Astrocyte of the spinal cord (primary cell): ENCODE measurements at regions not wholly inside any gene's neighbourhood (a gene's known extent, or its start where the extent isn't known, plus 50 kb on each side); places are given as distances from the start of the nearest gene placed in this dataset.
A peak's percentile ranks its signal among the peaks of the same experiment; 100 is the strongest.

ENCODE experiments used
- DNase-seq: peaks from one replicate; pipeline ENCODE4 v3.0.0; 2011; ENCODE audit warnings: low read depth, low spot score
- H3K4me3 ChIP-seq: 2 replicates; pipeline ENCODE4 v1.5.1; 2011; ENCODE audit warnings: low read depth, mild to moderate bottlenecking, low read length, moderate library complexity
- CTCF ChIP-seq: IDR thresholded peaks from 2 replicates; pipeline ENCODE4 v1.5.1; 2012; ENCODE audit warnings: low read depth, mild to moderate bottlenecking, low read length, inconsistent platforms
- in situ Hi-C: cut with HindIII; loops from 2 replicates; pipeline ENCODE4 v1.10.0; 2017; ENCODE audit warnings: low sequenced_read_pairs

- H3K4me3 ChIP-seq = no peak overlapping the region
- in situ Hi-C loops = no loop called here
- TF ChIP-seq CTCF = no peak
- no peak for DNase-seq
Measured at GRCh38 chr13:85247780-85248179, 551.4 kb downstream of the SLITRK6 start.

GRCh38 chr13:85243831-85244230 is 555.4 kb downstream of the SLITRK6 start:
- H3K4me3 ChIP-seq = no peak overlapping the region
- no peak for DNase-seq
- no peak for TF ChIP-seq CTCF
- in situ Hi-C loops = no loop called here

GRCh38 chr13:85241060-85241459 is 558.2 kb downstream of the SLITRK6 start:
- H3K4me3 ChIP-seq = no peak overlapping the region
- in situ Hi-C loops = no loop called here
- peak; percentile 53 for DNase-seq
- TF ChIP-seq CTCF = no peak

GRCh38 chr13:85236413-85236812 is 562.8 kb downstream of the SLITRK6 start:
- no peak for TF ChIP-seq CTCF
- in situ Hi-C loops = no loop called here
- H3K4me3 ChIP-seq = no peak overlapping the region
- peak; percentile 52 for DNase-seq

GRCh38 chr13:85230691-85231093 is 568.5 kb downstream of the SLITRK6 start:
- in situ Hi-C loops = no loop called here
- DNase-seq = peak; percentile 7
- no peak for TF ChIP-seq CTCF
- no peak overlapping the region for H3K4me3 ChIP-seq

GRCh38 chr13:85228692-85229091 is 570.5 kb downstream of the SLITRK6 start:
- in situ Hi-C loops = no loop called here
- H3K4me3 ChIP-seq = no peak overlapping the region
- DNase-seq = no peak
- no peak for TF ChIP-seq CTCF
